Hepatic stellate cell (primary cell): ENCODE measurements at regions not wholly inside any gene's neighbourhood (a gene's known extent, or its start where the extent isn't known, plus 50 kb on each side); places are given as distances from the start of the nearest gene placed in this dataset.
"Not testable (repeated sequence)": the region's sequence is repeated elsewhere in the genome, so short reads cannot be mapped to it uniquely, and the experiment has no call there.

ENCODE experiments used
- DNase-seq: peaks from one replicate; pipeline ENCODE4 v3.0.0; 2011; ENCODE audit warnings: low spot score

- DNase-seq: no peak
Observed at GRCh38 chr15:25624504-25625177, 185.8 kb upstream of the UBE3A start.

DNA sequence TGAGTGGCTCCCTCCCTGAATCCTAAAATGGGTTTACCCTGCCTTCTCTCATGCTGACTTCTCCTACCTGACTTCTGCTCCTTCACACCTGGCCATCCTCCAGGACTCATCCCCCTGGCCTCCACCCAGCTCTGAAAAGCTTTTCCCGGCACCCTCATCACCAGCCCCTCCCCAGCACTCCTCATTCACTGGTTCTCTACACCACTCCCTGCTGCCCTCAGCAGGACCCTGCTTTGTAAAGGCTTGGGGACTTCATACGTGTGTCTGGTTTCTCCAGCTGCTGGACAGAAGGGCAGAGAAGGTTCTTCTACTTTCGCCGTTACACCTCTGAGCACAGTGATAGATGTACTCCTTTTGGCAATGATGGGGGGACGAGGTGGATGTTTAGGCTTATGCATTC, 184.9 kb upstream of the UBE3A start:
- no peak for DNase-seq

DNA sequence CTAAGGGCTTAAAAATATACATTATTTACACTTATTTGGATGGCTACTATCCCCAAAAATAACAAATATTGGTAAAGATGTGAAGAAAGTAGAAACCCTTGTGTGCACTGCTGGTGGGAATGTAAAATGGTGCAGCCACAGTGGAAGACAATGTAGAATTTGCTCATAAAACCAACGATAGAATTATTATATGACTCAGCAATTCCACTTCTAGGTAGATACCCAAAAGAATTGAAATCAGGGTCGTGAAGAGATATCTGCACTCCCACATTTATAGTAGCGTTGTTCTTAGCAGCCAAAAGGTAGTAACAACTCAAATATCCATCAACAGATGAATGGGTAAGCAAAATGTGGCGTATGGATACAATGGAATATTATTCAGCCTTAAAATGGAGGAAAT, 181.6 kb upstream of the UBE3A start:
- DNase-seq: no peak

GRCh38 chr15:25619761-25620160, 180.9 kb upstream of the UBE3A start:
- DNase-seq: no peak

DNA sequence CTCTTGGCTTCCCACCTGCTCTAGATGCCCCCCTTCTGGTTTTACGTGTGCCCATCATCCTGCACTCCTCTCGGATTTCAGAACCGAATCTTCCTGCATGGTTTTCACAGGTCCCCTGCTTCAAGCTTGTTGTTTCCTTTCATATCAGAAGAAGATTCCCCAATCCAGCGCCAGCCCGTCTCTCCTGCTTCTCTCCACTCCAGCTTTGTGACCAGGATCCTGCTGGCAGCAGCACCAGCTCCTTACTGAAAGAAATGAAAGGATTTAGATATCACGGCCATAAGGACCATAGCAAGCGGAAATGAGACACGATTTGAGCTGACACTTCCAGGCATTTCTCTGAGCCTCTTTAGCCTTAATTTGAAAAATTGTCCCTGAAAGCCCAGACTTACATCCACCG, 180.3 kb upstream of the UBE3A start:
- no peak for DNase-seq

- no peak for DNase-seq
Observed at GRCh38 chr15:25618161-25618560, 179.3 kb upstream of the UBE3A start.

DNA sequence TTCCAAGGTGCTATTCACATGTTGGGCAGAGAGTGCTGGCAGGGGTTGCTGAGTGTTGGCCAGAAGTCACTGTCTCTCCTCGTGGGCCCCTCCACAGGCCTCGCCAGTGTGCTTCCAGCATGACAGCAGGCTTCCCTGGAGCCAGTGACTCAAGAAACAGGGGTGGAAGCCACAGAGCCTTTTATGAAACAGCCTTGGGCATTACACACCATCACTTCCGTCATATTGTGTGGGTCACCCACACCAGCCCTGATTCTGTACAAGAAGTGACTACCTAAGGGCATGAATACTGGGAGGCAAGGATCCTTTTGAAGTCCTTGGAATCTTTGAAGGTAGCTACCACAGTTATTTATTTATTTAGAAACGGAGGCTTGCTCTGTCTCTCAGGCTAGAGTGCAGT, 177.6 kb upstream of the UBE3A start:
- DNase-seq: no peak

DNA sequence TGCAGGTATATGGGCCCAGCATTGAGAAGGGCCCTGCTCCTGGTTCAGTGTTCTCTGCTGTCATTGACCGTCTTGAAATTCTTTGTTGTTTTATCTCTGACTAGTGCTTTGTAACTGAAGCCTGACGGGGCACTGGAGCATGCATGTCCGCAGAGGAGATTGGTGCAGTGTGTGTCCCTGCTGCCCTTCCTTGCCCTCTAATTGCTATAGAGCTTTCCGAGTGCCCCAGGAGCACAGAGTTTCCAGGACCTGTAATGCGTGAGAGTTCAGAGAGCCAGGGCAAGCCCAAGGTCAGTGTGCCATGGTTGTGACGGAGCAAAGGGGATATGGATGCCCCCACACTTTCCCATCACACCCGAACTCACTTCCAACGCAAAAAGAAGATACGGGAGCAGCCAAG, 174.3 kb upstream of the UBE3A start:
- DNase-seq: no peak

DNA sequence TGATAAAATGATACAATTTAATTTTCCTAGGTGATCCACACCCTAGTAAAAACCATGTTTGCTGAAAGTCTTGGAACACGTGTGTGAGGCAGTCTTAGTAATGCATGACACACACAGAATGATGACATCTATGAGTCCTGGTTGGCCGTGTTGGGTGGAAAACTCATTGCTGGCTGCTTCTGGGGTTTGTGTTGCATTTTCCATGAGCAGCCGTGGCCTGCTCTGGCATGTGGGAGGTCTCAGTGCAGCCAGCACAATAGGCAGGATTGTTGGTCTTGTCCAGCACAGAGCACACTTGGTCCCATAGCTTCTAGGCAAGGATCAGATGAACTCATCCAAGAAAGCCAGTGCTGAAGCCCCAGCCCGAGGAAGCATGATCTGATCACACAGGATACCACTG, 172.8 kb upstream of the UBE3A start:
- no peak for DNase-seq

GRCh38 chr15:25609371-25609770, 170.5 kb upstream of the UBE3A start:
- DNase-seq: no peak

- no peak for DNase-seq
Observed at GRCh38 chr15:25608926-25609325, 170.1 kb upstream of the UBE3A start.

DNA sequence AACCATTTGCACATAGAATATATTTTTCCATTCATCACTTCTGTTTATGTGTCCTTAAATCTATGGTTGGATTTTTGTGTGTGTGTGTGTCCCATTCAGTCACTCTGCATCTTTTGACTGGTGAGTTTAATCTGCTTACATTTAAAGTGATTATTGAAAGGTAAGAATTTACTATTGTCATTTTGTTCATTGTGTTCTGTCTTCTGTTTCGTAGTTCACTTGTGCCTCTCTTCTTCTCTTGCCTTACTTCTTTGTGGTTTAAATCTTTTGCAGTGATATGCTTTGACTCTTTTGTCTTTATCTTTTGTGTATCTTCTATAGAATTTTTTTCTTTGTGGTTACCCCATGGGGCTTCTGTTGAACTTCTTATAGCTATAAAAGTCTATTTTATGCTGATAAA, 166.3 kb upstream of the UBE3A start:
- no peak for DNase-seq

DNA sequence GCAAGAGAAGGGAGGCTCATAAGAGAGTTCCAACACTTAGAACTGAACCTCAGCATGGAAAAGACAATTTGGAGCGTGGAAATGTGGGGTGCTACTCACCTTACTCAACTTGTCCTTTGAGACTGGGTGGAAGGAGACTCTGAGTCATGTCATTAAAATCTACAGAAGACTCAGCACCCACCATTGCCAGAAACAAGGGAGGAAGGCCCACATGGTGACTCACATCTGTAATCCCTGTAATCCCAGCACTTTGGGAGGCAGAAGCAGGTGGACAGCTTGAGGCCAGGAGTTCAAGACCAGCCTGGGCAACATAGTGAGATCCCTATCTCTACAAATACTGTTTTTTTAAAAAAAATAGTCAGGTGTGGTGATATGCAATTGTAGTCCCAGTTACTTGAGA, 161.9 kb upstream of the UBE3A start:
- no peak for DNase-seq

DNA sequence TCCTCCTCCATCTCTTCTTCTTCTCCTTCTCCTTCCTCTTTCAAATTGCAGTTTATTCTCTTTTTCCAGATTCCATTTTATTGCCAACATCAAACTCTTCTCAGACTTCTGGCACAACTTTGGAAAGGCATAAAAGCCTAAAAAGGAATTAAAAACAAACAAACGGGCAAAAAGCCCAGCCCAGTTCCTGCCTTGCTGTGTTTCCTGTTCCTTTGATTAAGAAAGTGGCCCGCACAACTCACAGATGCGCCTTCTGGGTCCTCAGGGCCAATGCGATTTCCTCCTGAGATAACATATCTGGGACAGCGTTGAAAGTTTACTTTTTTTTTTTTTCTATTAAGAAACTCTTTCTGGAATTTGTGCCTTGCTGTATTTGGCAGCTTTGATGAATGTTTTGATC, 158.7 kb upstream of the UBE3A start:
- DNase-seq: no peak

DNA sequence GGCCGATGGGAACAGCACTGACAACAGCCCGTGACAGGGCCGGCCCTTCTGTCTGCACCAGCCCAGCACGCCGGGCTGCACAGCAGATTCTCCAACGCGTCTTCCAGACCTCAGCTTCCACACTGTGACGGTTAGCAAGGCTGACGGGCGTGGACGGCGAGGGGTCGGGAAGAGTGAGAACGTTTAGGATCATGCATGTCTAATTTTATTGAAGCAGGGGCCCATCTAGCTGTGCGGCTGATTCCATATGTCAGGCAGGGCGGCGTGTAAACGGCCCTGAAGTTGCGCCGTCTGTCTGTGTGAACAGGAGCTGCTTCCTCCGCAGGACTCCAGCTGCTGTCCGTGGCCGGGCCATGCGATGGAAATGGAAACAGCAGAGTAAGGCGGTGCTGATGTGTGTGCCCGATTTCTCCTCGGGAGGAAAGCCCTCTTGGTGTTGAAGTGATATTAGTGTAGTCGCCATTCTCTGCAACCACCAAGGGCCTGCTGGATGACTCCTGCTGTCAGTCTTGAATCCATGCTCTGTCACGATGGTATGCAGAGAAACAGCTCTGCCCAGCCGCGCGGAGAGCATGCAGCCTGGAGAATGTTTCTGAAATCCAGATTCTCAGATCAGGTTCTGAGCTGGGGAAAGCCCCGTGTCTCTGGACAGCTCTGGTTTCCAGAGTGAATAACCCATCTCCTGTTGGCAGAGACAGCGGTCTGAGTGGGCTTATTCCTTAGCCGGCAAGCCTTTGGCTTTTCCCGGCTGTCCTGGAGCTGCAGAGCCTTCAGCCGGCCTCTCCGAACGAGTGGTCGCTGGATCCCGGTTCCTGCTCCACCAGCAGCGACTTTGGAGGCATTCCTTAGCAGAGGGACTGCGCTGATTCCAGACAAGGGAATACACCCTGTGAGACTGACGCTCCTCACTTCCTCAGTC, 158.1 kb upstream of the UBE3A start:
- DNase-seq: peak; percentile 23

DNA sequence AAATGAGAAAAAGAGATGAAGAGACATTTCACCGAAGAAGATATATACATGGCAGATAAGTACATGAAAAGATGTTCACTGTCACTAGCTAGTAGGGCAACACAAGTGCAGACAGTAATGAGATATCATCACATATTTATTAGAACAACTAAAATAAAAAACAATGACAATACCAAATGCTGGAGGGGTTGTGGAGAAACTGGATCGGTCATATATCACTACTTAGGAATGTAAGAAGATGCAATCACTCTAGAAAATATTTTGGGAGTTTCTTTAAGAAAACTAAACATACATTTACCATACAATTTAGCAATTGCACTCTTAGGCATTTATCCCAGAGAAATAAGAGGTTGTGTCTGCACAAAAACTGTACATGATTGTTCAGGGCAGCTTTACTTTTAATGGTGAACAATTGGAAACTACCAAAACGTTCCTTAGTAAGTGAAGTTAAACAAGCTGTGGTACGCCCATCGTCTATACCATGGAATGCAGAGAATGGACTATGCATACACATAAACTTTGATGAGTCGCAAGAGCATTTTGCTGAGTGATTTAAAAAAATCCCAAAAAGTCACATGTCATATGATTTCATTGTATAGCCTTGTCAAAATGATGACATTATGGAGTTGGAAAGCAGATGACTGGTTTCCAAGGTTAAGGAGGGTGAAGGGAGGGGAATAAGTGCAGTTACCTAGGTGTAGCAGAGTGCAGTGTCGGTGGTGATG, 149.0 kb upstream of the UBE3A start:
- no peak for DNase-seq

DNA sequence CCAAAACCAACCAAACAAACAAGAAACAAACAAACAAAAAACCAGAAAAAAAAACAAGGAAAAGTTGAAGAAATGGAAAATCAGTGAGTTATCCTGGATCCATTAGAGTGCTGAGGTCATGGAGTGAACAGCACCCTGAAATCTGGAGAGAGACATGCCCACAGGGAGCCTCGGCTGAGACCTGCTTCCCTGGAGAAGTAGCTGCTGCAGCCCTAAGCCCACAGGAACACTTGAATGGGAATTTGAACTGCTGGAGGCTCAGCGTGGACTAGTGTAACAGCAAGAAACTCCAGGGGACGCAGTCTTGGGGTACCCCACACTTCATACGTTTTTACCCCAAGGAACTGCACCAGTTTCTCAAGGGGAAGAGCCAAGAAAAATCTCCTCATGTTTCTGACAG, 144.1 kb upstream of the UBE3A start:
- no peak for DNase-seq

- no peak for DNase-seq
Observed at GRCh38 chr15:25579127-25579526, 140.3 kb upstream of the UBE3A start.

DNA sequence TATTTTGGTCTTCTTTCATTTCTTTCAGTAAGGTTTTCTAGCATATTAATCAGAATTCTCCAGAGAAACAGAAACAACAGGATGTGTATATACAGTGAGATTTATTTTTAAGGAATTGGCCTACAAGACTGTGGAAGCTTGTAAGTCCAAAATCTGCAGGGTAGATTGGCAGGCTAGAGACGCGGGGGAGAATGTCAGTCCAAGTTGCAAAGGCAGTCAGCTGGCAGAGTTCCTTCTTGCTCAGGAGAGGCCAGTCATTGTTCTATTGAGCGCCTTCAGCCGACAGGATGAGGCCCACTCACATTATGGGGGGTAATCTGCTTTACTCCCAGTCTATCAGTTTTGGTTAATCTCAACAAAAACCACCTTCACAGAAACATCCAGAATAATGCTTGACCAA, 133.4 kb upstream of the UBE3A start:
- no peak for DNase-seq

DNA sequence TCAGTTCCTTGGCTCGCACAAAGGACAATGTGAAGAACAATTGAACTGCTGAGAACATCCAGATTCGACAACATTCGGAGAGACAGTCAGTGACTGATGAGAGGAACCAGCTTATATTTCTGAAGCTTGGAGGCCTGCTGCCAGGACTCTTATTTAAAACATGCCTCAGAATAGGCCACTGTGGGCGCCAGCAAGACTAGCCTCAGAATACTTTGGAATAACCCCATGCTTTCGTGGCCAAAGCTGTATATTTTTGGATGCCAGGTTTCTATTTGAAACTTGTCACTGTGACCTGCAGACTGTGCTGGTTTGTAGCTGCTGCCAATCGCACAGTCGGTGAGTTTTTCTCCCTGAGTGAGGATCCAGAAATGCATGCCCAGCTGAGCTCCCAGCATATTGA, 129.9 kb upstream of the UBE3A start:
- no peak for DNase-seq

DNA sequence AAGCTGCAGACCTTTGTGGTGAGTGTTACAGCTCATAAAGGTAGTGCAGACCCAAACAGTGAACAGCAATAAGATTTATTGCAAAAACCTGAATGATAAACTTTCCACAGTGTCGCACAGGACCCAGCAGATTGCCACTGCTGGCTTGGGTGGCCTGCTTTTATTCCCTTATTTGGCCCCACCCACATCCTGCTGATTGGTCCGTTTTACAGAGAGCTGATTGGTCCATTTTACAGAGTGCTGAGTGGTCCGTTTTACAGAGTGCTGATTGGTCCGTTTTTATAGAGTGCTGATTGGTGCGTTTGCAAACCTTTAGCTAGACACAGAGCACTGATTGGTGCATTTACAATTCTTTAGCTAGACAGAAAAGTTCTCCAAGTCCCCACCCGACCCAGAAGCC, 127.7 kb upstream of the UBE3A start:
- DNase-seq: not testable (repeated sequence)

GRCh38 chr15:25565470-25566264, 126.8 kb upstream of the UBE3A start:
- DNase-seq: no peak
